ENCODE measurements at regions not wholly inside any gene's neighbourhood (a gene's known extent, or its start where the extent isn't known, plus 50 kb on each side); places are given as distances from the start of the nearest gene placed in this dataset.

GRCh38 chr5:112086740-112087139 is 329.7 kb upstream of the NREP start:
- TF ChIP-seq CTCF (IDR thresholded peaks at IDR 0.05; ENCODE audit: poor library complexity) (no peak), EZH2phosphoT487 (IDR thresholded peaks at IDR 0.05; ENCODE audit: low read depth, severe bottlenecking, unreplicated experiment) (no peak), EZH2 (IDR thresholded peaks at IDR 0.05; ENCODE audit: borderline replicate concordance) (no peak)
